SHP77 (cell line): ENCODE measurements at regions not wholly inside any gene's neighbourhood (a gene's known extent, or its start where the extent isn't known, plus 50 kb on each side); places are given as distances from the start of the nearest gene placed in this dataset.

Experiments
- DNase-seq, 2 experiments: peaks; one replicate each; lab custom pipeline; 2025; lab: John Stamatoyannopoulos, UW

- no peak for DNase-seq
These were observed 285.4 kb downstream of the BAMBI start for GRCh38 chr10:28962768-28963167.

GRCh38 chr10:28963539-28964221, 286.4 kb downstream of the BAMBI start:
- no peak for DNase-seq

GRCh38 chr10:28965937-28966336, 288.6 kb downstream of the BAMBI start:
- DNase-seq, result no peak

- no peak for DNase-seq
These were observed 289.7 kb downstream of the BAMBI start for GRCh38 chr10:28967031-28967430.

- no peak for DNase-seq
These were observed 292.1 kb downstream of the BAMBI start for GRCh38 chr10:28969413-28969812.

GRCh38 chr10:28970231-28970630, 292.9 kb downstream of the BAMBI start:
- DNase-seq, result no peak

GRCh38 chr10:28971255-28971654, 293.9 kb downstream of the BAMBI start:
- no peak for DNase-seq

GRCh38 chr10:28971764-28972163, 294.4 kb downstream of the BAMBI start:
- no peak for DNase-seq

- no peak for DNase-seq
These were observed 296.1 kb downstream of the BAMBI start for GRCh38 chr10:28973309-28973972.

- peak; percentile 41 for DNase-seq
These were observed 298.7 kb downstream of the BAMBI start for GRCh38 chr10:28975891-28976531.

GRCh38 chr10:28977518-28977917, 300.2 kb downstream of the BAMBI start:
- no peak for DNase-seq

- no peak for DNase-seq
These were observed 302.9 kb downstream of the BAMBI start for GRCh38 chr10:28980264-28980663.

- no peak for DNase-seq
These were observed 303.7 kb downstream of the BAMBI start for GRCh38 chr10:28981007-28981406.

- no peak for DNase-seq
These were observed 305.7 kb downstream of the BAMBI start for GRCh38 chr10:28982974-28983373.

GRCh38 chr10:28983799-28984198, 305.1 kb upstream of the LYZL1 start:
- no peak for DNase-seq

GRCh38 chr10:28984431-28984830, 304.4 kb upstream of the LYZL1 start:
- DNase-seq, result peak; percentile 6 to 50

- no peak for DNase-seq
These were observed 303.6 kb upstream of the LYZL1 start for GRCh38 chr10:28985137-28985885.

- no peak for DNase-seq
These were observed 302.6 kb upstream of the LYZL1 start for GRCh38 chr10:28986117-28986792.

- DNase-seq, result no peak
These were observed 302.0 kb upstream of the LYZL1 start for GRCh38 chr10:28986856-28987255.

- no peak for DNase-seq
These were observed 301.1 kb upstream of the LYZL1 start for GRCh38 chr10:28987555-28988320.

- no peak for DNase-seq
These were observed 299.9 kb upstream of the LYZL1 start for GRCh38 chr10:28988980-28989379.
